Islet of Langerhans (tissue), 1 donor: ENCODE measurements at regions not wholly inside any gene's neighbourhood (a gene's known extent, or its start where the extent isn't known, plus 50 kb on each side); places are given as distances from the start of the nearest gene placed in this dataset.

Experiments
- FAIRE-seq: peaks from one replicate; lab custom pipeline; 2011; peaks lifted over from hg19 to GRCh38; lab: Jason Lieb, UNC

DNA sequence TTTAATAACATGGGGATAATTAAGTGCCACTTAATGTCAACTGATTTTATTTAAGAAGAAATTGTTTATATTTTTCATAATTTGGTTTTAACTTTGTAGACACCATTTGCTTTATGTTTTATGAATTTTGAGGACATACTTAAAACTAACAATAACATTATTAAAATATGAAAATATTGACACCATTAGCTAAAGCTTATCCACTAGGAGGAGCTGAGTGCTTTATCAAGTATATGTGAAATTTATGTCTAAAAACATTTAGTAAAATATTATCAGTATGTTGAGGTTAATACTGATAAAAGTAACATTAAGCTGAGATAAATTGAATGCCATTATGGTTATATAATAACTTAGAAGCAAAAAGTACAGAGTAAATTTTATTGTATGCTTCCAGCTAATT is 622.1 kb downstream of the ARL4A start:
- peak; percentile 17 for FAIRE-seq

DNA sequence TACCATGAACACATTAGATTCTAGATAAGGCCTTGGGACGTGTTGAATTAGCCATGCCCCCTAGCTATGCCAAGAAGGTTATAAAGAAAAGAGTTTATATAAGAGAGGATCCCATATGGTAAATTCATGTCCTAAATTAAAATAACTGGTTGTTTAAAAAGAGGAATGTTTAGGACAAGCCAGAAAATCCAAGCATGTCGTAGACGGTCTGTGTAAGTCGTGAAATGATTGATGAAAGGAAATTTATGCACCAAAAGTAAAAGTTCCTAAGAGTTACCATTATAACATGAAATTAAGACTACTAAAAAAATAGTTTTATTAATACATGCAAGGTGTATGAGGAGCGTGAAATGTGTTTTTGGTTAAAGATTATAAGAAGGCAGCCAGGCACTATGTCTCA is 624.9 kb downstream of the ARL4A start:
- no peak for FAIRE-seq

DNA sequence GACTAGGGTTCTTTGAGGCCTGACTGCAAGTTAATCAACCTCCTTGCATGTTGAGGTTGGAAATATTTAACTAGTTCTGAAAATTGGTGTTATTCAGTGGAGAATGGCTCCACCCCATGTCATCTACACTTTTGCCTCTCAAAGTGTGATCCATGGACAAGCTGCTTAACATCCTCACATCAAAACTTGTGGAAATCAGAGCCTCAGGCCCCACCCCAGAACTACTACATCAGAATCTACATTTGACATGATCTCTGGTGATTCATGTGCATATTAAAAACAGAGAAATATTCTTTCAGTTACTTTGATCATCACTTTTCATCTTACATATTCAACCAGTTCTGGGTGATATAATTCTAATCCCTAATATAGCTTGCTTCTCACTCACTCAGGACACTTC is 632.9 kb downstream of the ARL4A start:
- no peak for FAIRE-seq

DNA sequence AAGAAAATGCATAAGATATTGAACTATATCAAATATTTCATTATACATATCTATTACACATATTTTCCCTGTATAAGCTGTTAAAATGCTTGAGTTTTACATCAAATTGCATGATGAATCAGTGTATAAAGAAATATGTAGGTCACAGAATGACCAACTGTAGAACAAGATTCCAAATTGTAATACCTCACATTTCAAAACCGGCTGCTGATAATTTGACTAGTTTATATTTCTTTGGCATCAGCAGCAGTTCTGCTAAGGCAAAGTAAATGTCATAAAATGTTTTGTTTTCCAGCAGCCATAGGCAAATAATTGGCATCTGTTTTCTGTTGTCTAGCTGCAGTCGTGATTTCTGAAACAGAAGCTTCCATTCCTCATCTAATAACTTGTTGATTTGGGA is 633.9 kb downstream of the ARL4A start:
- no peak for FAIRE-seq

DNA sequence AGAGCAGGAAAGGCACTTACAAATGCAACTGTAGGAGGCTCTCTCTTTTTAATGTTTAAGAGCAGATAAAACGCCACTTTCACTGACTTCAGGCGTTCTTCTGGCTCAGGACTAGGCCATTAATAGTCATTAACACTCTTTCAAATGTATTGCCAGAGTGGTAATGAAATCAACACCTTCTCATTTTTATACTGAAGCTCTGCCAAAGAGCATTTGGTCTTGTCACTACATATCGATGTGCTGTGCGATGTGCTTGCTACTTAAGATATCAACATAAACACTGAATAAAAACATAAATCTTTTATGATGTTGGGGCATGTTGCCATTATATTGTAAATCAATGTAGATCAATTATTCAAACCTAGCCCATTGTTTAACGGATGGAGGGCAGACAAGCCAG is 634.7 kb downstream of the ARL4A start:
- no peak for FAIRE-seq

DNA sequence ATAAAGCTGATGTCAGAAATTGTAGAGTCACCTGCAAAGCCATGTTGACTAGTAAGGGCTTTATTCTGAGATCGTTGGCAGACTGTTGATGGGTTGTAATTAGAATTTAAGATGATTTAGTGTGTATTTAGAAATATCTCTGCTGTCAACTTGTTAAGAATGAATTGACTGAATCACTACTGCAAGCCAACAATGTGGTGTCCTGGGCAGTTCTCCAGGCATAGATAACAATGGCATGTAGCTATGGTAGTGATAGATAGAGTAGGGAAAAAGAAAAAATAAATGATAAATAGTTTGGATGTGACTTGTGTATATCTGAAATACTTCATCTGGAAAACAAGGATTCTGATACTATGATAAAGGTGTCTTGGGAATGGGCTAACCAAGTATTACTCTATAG is 640.2 kb downstream of the ARL4A start:
- FAIRE-seq = no peak

DNA sequence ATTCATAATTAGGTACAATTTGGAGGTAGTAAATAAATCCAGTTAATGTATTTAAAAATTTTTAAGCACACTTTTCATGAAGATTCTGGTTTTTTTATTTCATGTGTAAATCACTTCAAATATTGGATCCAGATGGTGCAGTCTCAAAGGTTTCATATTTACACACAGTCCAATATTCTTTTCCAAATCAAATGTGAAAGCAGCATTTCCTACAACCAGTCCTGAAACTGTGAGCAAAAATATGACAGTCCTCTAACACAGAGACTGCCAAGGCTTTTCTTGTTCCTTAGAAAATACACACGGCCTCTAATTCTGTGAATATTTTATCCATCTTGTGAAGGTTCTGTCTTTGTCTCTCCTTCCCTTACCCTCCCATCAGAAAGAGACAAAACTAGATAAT is 645.9 kb downstream of the ARL4A start:
- no peak for FAIRE-seq

DNA sequence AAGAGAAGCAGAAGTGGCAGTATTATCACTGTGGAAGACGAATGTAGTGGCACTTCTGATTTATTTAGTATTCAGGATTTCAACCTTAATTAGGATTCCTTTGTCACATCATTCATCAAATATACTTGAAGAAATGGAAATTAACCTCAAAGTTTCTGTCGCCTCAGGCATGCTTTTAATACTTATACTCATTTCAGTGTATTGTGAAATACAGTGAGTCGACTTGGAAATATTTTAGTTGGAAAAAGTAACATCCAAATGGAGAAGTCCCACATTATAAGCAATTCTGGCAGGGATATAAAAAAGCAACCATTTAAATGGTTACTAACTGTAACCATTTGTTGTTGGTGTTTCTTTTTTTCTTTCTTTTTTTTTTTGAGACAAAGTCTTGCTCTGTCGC is 648.8 kb downstream of the ARL4A start:
- FAIRE-seq = no peak

DNA sequence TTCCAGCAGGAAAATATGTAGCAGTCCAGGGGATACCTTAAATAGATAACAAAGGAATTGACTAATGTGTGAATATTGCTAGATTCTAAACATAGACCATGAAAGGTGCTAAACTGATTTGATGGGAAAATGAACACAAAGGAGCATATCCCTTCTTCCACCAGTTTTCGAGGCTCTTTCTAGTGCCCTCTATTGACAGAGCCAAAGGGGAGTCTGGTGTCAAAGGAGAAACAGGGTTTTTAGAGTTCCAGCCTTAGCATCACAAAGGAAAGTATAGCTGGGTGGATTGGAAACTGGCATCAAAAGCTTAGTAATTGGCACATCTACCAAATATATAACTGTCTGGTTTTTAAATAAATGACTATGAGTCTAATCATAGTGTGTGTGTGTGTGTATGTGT is 636.8 kb downstream of the ETV1 start:
- FAIRE-seq = no peak

DNA sequence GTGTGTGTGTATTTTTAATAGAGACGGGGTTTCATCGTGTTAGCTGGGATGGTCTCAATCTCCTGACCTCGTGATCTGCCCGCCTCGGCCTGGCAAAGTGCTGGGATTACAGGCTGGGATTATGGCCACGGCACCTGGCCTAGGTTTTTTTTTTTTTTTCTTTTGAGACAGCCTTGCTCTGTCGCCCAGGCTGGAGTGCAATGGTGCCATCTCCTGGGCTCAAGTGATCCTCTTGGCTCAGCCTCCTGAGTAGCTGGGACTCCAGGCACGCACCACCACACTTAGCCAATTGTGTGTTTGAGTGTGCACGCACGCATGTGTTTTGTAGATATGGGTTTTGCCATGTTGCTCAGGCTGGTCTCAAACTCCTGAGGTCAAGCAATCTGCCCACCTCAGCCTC is 629.8 kb downstream of the ETV1 start:
- FAIRE-seq = no peak

DNA sequence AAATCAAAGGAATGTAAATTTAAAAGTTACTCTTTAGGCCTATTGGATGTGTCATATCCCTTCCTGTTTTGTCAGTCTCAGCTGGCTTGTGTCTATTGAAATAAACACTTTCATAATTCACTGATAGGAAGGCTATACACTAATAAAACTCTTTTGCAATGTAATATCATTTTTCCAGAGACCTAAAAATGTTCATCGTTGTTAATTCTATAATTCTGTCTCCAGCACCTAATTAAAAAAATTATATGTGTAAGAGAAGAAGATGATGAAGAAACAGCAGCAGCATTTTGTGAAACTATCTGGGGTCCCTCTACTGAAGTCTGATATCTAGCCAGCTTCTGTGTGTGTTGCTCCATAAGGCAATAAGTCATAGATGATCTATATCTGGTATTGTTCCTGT is 602.7 kb downstream of the ETV1 start:
- no peak for FAIRE-seq

DNA sequence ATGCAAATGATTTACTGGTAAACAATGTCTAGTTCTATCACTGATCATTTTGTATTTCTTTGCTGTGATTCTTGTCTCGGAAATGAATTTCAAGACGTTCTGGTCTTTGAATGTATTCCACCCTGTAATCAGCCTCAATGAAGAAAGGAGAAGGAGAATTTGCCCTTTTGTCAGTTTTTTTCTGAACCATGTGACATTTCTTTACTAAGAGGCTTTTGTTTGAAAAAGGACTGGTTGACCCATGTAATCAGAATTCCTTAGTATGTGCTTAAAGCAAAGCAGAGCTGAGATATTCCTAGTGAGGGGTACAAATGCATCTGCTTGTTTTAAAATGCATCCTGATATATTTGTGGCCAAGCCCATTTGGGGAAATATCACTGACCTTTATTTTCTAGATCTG is 581.6 kb downstream of the ETV1 start:
- FAIRE-seq = no peak

DNA sequence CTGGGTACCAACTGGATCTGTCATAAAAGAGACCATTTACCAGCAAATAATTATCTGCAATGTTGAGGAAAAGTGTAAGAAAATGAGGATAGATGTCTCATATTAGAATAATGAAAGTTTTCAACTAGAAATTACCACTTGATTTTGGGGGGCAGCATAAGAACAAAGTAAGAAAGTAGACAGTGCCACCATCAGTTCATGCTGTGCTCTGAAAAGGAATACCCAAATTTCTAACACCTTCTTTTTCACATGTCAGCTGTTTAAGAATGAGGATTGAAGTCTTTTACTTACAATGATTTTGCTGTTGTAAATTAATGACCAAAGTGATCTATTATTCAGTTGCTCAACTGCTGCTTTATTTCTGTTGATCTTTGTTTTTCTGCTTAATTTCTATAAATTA is 578.3 kb downstream of the ETV1 start:
- no peak for FAIRE-seq

DNA sequence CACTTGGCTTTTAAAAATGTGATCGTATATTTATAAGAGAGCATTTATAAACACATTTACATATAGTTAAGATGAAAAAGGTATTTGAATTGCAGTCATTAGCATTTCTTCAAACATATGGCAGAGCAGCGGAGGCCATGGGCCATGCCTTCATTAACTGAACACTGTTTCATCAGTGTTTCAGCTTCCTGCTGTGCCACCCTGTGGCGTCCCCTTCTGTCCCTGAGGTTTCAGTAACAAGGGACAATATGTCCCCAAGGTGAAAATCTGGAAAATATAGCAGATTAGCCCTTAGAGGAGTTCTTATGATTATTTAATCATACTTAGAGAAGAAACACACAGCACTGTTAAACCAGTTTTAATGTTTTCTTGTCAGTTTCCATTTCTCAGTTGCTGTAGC is 577.8 kb downstream of the ETV1 start:
- FAIRE-seq = no peak

DNA sequence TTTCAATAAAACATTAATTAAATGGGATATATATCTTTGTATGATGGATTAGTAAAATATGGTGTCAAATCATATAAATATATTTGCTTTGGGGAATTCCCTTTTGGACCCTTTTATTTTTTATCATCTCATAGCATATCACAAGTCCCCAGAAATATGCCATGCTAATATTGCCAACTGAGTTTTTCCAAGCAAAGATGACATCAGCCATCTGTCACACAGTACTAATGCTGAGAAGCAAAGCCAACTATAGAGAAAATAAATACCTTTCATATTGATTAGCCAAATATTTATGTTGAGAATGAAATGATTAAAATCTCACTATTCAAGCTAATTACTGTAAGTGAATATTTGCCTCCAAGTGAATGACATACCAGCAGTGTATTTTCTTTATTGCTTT is 575.3 kb downstream of the ETV1 start:
- no peak for FAIRE-seq

DNA sequence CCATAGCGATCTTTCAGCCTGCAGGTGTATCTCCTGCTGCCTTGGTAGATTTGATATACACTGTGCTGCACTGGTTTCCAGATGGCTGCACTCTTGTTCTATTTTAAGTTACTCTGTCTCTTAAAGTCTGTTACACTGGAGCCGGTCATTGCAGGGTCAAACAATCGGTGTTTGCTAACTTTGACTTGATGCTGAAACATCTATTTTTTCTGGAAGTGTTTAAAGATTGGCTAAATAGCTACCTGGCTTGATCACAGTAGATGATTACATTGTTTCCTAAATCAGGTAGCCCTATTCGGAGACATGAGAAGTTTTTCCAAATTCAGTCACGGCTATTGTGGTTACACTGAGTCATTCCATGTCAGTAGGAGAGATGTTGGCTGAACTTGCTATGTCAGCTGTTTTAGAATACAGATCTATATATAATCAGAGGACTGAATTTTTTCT is 574.8 kb downstream of the ETV1 start:
- FAIRE-seq = no peak

DNA sequence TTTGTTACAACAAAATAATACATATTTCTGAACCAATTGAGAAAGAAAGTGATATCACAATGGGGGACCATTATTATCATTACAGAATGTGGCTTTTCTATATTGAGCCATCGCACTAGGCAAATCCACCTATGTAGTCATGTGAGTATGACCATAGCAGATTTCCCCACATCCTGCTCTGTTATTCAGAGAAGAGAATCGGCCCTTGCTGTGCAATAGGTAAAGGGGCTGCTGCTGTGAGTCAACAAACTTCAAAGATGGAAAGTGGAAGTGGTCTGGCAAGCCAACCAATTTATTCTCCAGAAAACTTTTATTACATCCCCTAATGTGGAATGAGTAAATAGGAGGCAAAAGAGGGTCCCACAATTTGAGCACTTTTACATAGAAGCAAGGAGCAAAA is 573.4 kb downstream of the ETV1 start:
- FAIRE-seq = no peak

DNA sequence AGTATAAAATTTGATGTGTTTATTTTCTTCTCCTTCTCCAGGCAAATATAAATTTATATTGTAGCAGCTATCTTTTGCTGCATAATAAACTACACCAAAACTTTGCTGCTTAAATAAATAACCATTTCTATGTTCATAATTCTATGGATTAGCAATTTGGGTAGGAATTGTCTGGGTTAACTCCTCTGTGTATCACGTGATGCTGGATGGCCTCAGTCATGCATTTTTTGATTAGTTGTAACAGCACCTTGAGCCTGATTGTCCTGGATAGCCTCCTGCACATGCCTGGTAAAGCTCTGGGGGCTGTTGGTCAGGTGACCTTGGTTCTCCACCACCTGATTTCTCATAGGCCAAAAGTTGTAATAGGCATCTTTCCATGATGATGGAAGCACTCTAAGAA is 572.9 kb downstream of the ETV1 start:
- FAIRE-seq = no peak

DNA sequence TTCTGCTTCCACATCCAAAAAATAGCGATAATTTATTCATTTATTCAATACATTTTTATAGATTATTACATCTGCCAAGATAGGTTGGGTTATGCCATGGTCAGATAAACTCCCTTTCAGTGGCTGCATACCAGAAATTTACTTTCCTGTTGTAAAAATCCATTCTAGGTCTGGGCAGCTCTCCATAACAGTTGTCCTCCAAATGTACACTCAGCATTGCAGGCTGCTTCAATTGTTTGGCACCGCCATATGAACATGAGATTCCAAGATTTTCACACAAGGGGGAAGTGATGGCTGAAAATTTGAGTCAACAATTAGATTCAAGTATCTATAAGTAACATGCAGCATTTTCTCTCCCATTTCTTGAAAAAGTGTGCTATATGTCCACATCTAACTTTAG is 568.7 kb downstream of the ETV1 start:
- no peak for FAIRE-seq

DNA sequence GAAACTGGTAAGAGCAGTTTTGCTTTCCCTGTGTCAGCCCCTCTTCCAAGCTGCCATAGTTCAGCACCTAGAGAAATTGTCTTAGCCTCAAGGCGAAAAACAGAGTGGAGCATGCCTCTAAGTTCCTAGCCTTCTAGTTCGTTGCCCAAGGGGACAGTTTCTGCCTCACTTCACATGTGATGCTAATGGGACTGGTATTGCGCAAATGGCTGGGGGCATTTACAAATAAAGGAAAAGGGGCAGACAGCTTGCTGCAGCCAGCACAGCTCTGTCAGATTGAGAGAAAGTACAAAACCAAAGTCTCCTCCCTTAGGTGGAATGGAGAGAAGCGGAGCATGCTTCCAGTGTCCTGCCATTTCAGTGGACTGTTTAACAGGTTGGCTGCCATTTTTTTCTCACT is 567.7 kb downstream of the ETV1 start:
- no peak for FAIRE-seq

DNA sequence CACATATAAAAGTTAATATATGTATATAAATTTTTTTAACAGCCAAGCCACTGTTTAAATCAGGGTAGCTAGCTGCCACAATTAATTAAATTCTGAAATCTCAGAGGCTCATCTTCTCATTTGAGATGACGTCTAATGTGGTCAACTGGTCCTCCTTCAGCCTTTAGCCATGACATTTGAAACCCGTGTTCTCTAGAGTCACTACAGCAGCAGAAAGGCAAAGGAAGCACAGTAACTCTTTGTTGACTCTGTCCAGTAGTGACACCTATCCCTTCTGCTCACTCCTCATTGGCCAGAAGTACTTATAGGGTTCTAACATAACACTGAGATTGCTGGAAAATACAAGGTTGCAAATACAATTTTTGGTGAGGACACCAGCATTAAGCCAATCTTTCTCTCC is 555.5 kb downstream of the ETV1 start:
- no peak for FAIRE-seq

DNA sequence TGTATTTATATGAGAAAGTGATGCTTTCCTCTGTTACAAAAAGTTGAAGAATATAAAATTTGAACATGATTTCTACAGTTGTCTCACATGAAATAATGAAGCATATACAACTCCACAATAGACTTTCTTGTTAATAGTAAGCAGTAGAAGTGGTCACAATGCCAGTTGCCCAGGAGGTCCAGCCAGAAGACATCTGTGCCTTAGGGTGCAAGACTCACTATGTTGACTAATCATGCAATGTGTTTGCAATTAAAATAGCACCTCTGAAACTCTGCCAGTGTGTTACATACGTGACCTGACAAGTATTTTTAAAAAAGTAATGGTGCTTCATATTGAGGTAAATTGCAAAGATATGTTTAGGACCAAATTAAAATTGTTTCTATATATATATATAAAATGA is 547.2 kb downstream of the ETV1 start:
- FAIRE-seq = no peak

DNA sequence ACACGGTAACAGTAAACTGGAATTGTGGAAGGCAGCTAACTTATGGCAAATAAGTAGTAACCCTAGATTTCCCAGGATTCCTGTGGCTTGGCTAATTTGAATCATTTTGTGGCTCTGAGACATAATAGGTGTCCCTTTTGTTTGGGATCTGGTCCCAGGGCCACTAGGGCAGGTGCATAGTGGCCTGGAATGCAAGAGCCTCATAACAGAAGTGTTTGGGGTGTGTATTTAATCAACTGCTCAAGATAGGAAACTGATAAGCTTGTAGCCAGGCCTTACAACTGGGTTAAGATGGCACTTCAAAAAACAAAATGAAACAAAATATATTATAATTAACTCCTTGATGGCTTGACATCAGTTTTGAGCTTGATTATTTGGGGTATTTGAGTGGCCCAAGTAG is 541.8 kb downstream of the ETV1 start:
- FAIRE-seq = no peak

DNA sequence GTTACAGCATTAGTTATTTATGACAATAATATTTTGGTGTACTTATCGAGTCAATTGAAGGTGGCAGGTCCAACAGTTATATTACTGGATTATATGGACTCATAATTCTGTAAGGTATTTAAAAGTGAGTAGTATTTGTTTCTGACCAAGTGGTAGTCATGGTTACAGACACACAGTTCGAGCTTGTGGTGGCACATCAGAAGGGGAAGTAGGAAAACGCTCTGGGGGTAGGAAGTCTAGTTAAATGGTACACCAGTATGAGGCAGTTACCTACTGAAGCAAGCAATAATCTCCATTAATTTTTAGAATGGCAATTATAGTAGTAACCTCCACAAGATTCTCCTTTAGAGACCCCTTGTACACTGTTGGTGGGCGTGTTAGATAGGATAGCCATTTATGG is 541.2 kb downstream of the ETV1 start:
- no peak for FAIRE-seq

DNA sequence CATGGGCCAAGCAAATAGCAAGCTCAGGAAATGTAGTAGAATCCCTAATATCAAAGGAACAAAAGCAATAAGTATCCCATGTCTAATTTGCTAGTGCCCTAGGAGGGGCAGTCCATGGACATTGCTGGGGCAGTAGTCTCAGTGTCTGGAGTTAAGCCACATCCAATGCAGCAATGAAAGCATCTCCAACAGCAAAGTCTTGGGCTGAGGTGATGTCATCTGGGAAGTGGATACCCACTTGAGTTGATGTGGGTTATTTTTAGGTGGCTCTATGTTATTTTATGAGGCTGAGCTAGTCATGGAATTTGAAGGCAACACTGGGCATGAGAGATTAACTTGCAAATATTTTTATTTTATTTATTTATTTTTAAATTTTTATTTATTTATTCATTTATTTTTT is 540.0 kb downstream of the ETV1 start:
- no peak for FAIRE-seq
